Progenitor cell of endocrine pancreas (in vitro differentiated cells): ENCODE measurements at regions not wholly inside any gene's neighbourhood (a gene's known extent, or its start where the extent isn't known, plus 50 kb on each side); places are given as distances from the start of the nearest gene placed in this dataset.

ENCODE experiments used
- DNase-seq: peaks from one replicate; pipeline ENCODE4 v3.0.0; 2021; ENCODE audit warnings: low spot score; ENCODE audit not compliant: unreplicated experiment
- H3K27ac Mint-ChIP-seq: 2 replicates; pipeline ENCODE4 v1.8.0; 2021; ENCODE audit warnings: mild to moderate bottlenecking, moderate library complexity, mixed read lengths
- H3K27me3 Mint-ChIP-seq: 2 replicates; pipeline ENCODE4 v1.8.0; 2021; ENCODE audit warnings: mixed read lengths
- H3K36me3 Mint-ChIP-seq: 2 replicates; pipeline ENCODE4 v1.8.0; 2022; ENCODE audit warnings: mixed read lengths; ENCODE audit not compliant: insufficient read depth
- H3K4me1 Mint-ChIP-seq: 2 replicates; pipeline ENCODE4 v1.8.0; 2021; ENCODE audit warnings: low read depth, mixed read lengths
- H3K4me3 Mint-ChIP-seq: 2 replicates; pipeline ENCODE4 v1.8.0; 2021; ENCODE audit warnings: low read depth, mild to moderate bottlenecking, moderate library complexity, mixed read lengths
- H3K9me3 Mint-ChIP-seq: 2 replicates; pipeline ENCODE4 v1.8.0; 2021; ENCODE audit warnings: low read depth, mixed read lengths
- TF ChIP-seq, protein P1 (sequence below): fragments of 200-600 bp; sonication (generic); IDR thresholded peaks from one replicate; pipeline ENCODE4 v1.5.0; 2021; ENCODE audit warnings: antibody characterized with exemption, mild to moderate bottlenecking; ENCODE audit not compliant: unreplicated experiment

DNA sequence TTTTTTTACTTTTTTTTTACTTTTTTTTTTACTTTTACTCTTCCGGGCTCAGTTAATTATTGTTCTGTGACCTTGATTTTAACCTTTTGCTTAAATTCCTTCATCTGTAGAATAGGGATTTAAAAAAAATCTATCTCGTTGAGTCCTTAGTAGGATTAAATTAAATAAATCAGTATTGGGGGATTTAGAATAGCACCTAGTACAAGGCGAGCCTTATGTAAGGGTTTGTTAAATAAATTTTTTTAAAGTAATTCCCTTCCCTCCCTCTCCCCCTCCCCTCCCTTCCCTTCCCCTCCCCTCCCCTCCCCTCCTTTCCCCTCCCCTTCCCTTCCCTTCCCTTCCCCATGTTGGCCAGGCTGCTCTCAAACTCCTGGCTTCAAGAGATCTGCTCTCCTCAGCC, 287.2 kb upstream of the KCNH8 start:
- DNase-seq, result no peak
- Mint-ChIP-seq H3K27ac (no peak overlapping the region), H3K36me3 (no peaks in the 10 kb centered on the region), H3K9me3 (no peaks in the 10 kb centered on the region), H3K27me3 (no peaks in the 10 kb centered on the region), H3K4me1 (no peaks in the 10 kb centered on the region), H3K4me3 (no peak overlapping the region)
- TF ChIP-seq, protein P1, sequence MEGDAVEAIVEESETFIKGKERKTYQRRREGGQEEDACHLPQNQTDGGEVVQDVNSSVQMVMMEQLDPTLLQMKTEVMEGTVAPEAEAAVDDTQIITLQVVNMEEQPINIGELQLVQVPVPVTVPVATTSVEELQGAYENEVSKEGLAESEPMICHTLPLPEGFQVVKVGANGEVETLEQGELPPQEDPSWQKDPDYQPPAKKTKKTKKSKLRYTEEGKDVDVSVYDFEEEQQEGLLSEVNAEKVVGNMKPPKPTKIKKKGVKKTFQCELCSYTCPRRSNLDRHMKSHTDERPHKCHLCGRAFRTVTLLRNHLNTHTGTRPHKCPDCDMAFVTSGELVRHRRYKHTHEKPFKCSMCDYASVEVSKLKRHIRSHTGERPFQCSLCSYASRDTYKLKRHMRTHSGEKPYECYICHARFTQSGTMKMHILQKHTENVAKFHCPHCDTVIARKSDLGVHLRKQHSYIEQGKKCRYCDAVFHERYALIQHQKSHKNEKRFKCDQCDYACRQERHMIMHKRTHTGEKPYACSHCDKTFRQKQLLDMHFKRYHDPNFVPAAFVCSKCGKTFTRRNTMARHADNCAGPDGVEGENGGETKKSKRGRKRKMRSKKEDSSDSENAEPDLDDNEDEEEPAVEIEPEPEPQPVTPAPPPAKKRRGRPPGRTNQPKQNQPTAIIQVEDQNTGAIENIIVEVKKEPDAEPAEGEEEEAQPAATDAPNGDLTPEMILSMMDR, result no peak

DNA sequence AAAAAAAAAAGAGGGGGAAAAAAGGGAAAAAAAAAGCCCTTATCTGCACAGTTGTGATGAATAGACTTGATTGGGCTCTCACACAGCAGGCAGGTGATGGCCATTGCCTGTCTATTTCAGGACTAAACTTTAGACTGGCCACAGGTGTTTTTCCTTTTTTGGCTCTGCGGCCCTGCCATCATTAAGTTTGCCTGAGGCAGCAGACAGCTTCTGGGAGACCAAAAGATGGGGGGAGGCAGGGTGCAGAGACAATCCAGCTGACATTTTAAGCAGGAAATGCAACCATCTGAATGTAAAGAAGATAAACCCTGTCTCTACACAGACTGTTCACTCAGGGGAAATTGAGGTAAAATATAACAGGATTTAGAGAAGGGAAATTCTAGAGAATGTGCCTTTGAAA, 295.0 kb upstream of the KCNH8 start:
- TF ChIP-seq, protein P1, result no peak
- Mint-ChIP-seq H3K4me3 (no peak overlapping the region), H3K4me1 (peaks cover 2% of the 10 kb centered on the region), H3K9me3 (peaks cover 3% of the 10 kb centered on the region), H3K27ac (no peak overlapping the region), H3K36me3 (no peaks in the 10 kb centered on the region), H3K27me3 (no peaks in the 10 kb centered on the region)
- DNase-seq, result no peak

GRCh38 chr3:18847583-18848197, 300.6 kb upstream of the KCNH8 start:
- H3K9me3 Mint-ChIP-seq, result no peaks in the 10 kb centered on the region
- TF ChIP-seq, protein P1, result peak; percentile 54
- H3K36me3 Mint-ChIP-seq, result no peaks in the 10 kb centered on the region
- H3K4me1 Mint-ChIP-seq, result peaks cover 2% of the 10 kb centered on the region
- H3K4me3 Mint-ChIP-seq, result no peak overlapping the region
- H3K27ac Mint-ChIP-seq, result no peak overlapping the region
- no peaks in the 10 kb centered on the region for H3K27me3 Mint-ChIP-seq
- DNase-seq, result no peak

DNA sequence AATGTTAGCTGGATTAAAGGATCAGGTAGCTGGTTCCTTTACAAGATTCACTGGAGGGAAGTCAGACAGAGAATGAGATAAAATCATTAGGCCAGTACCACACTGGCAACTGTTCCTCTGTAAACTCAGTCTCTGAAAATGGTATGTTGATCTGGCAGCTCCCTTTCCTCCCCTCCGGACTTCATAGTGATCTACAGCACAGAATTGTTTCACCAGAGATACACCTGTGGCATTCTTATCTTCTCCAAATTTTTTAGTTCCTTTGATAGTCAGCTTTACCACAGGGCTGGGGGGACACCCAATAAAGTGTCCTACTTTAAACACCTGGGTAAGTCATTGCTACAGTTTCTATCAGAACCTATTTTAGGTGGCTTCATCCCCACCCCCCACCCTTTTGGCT, 304.3 kb upstream of the KCNH8 start:
- Mint-ChIP-seq H3K4me3 (no peak overlapping the region), H3K9me3 (no peaks in the 10 kb centered on the region), H3K36me3 (no peaks in the 10 kb centered on the region), H3K4me1 (peaks cover 2% of the 10 kb centered on the region), H3K27ac (no peak overlapping the region), H3K27me3 (no peaks in the 10 kb centered on the region)
- no peak for DNase-seq
- TF ChIP-seq, protein P1, result no peak

DNA sequence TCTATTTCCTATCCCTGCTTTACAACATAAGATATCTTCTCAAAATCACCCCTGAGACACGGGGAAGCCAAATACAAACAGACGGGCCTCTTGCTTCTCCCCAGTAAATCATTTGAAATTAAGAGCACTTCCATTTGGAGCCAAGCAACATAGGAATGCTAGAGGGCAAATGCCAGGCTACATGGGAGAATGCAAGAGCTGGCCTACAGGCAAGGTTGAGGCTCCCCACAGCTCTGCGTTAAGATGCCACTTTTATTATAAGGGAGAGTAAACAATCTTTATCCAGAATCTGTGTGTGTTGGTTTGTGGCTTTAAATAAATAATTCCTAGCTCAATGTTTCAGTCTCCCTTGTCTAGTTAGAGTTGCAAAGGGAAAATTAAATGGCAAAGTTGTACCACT, 305.1 kb upstream of the KCNH8 start:
- no peaks in the 10 kb centered on the region for H3K36me3 Mint-ChIP-seq
- H3K27me3 Mint-ChIP-seq, result no peaks in the 10 kb centered on the region
- no peaks in the 10 kb centered on the region for H3K9me3 Mint-ChIP-seq
- H3K4me1 Mint-ChIP-seq, result peaks cover 2% of the 10 kb centered on the region
- no peak for DNase-seq
- no peak overlapping the region for H3K4me3 Mint-ChIP-seq
- TF ChIP-seq, protein P1, result no peak
- H3K27ac Mint-ChIP-seq, result no peak overlapping the region
